Natural killer cell (primary cell): ENCODE measurements at regions not wholly inside any gene's neighbourhood (a gene's known extent, or its start where the extent isn't known, plus 50 kb on each side); places are given as distances from the start of the nearest gene placed in this dataset.

Source experiments
- ATAC-seq, 3 donors: fragments of 150-1000 bp in 2 of 3; fragments of 200-7000 bp in 1 of 3; cut with Tn5 transposase; 1 replicate in 1 of 3; 2 replicates in 2 of 3; pipeline ENCODE4 v1.10.0; 2021; ENCODE audit warnings: mild to moderate bottlenecking in 2 of 3, moderate library complexity in 2 of 3
- DNase-seq, 2 donors: peaks; one replicate each; pipeline versions ENCODE4 v3.0.0 to v3.0.0-alpha.2; 2013 to 2021; ENCODE audit warnings: mixed read lengths in 1 of 2
- H3K27ac ChIP-seq: one replicate; pipeline ENCODE4 v1.5.1; 2013; ENCODE audit warnings: mild to moderate bottlenecking, low read length
- H3K27me3 ChIP-seq: one replicate; pipeline ENCODE4 v1.6.1; 2013; ENCODE audit warnings: low read length; ENCODE audit not compliant: control insufficient read depth, insufficient read depth
- H3K36me3 ChIP-seq: one replicate; pipeline ENCODE4 v1.6.1; 2013; ENCODE audit warnings: low read length; ENCODE audit not compliant: control insufficient read depth, insufficient read depth
- H3K4me1 ChIP-seq: one replicate; pipeline ENCODE4 v1.6.1; 2013; ENCODE audit warnings: low read length; ENCODE audit not compliant: control insufficient read depth, insufficient read depth
- H3K4me3 ChIP-seq: one replicate; pipeline ENCODE4 v1.5.1; 2013; ENCODE audit warnings: low read length
- H3K9me3 ChIP-seq: one replicate; pipeline ENCODE4 v1.6.1; 2013; ENCODE audit warnings: low read length; ENCODE audit not compliant: control insufficient read depth, insufficient read depth
- H3K27ac Mint-ChIP-seq, 2 donors: one replicate each; pipeline ENCODE4 v1.8.0; 2022; ENCODE audit warnings: mild to moderate bottlenecking in 2 of 2, mixed read lengths in 2 of 2, moderate library complexity in 1 of 2
- H3K27me3 Mint-ChIP-seq, 2 donors: one replicate each; pipeline ENCODE4 v1.8.0; 2022; ENCODE audit warnings: low read depth in 2 of 2, mixed read lengths in 2 of 2
- H3K36me3 Mint-ChIP-seq: one replicate; pipeline ENCODE4 v1.8.0; 2022; ENCODE audit warnings: mixed read lengths
- H3K4me1 Mint-ChIP-seq, 2 donors: one replicate each; pipeline ENCODE4 v1.8.0; 2022; ENCODE audit warnings: mixed read lengths in 2 of 2
- H3K4me3 Mint-ChIP-seq: one replicate; pipeline ENCODE4 v1.8.0; 2022; ENCODE audit warnings: mild to moderate bottlenecking, moderate library complexity, mixed read lengths
- H3K9me3 Mint-ChIP-seq, 2 donors: one replicate each; pipeline ENCODE4 v1.8.0; 2022; ENCODE audit warnings: mixed read lengths in 2 of 2
- WGBS: methylation state at CpG from one replicate; pipeline ENCODE4 v1.1.7; 2013; ENCODE audit warnings: missing lambda C conversion rate; ENCODE audit not compliant: insufficient coverage; 5-methylcytosine and 5-hydroxymethylcytosine counted together
- intact Hi-C: fragments of 100-400 bp; cut with micrococcal nuclease; formaldehyde crosslinking; loops from one replicate; pipeline ENCODE4 v1.14.2; 2022
- TF ChIP-seq, protein P1 (sequence below): fragments of 200-600 bp; IDR thresholded peaks from one replicate; pipeline ENCODE4 v1.8.0; 2022; ENCODE audit warnings: antibody characterized with exemption

- ATAC-seq (no peak), DNase-seq (no peak)
- TF ChIP-seq, protein P1, sequence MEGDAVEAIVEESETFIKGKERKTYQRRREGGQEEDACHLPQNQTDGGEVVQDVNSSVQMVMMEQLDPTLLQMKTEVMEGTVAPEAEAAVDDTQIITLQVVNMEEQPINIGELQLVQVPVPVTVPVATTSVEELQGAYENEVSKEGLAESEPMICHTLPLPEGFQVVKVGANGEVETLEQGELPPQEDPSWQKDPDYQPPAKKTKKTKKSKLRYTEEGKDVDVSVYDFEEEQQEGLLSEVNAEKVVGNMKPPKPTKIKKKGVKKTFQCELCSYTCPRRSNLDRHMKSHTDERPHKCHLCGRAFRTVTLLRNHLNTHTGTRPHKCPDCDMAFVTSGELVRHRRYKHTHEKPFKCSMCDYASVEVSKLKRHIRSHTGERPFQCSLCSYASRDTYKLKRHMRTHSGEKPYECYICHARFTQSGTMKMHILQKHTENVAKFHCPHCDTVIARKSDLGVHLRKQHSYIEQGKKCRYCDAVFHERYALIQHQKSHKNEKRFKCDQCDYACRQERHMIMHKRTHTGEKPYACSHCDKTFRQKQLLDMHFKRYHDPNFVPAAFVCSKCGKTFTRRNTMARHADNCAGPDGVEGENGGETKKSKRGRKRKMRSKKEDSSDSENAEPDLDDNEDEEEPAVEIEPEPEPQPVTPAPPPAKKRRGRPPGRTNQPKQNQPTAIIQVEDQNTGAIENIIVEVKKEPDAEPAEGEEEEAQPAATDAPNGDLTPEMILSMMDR = no peak
- Mint-ChIP-seq H3K36me3 (peaks cover 7% of the 10 kb centered on the region), H3K4me3 (no peak overlapping the region), H3K27ac (no peak overlapping the region), H3K27me3 (no peaks in the 10 kb centered on the region), H3K9me3 (peaks cover 3% of the 10 kb centered on the region in 2 donors), H3K4me1 (no peaks in the 10 kb centered on the region)
- Histone ChIP-seq H3K4me3 (no peak overlapping the region), H3K4me1 (no peaks in the 10 kb centered on the region), H3K36me3 (no peaks in the 10 kb centered on the region), H3K9me3 (peaks cover 7% of the 10 kb centered on the region), H3K27me3 (no peaks in the 10 kb centered on the region), H3K27ac (no peak overlapping the region)
- intact Hi-C loops = no loop called here
- no CpG with 5 or more reads among the region's 2 CpGs for WGBS
Measured at GRCh38 chr13:62444805-62445204, 1029.2 kb upstream of the PCDH20 start.

DNA sequence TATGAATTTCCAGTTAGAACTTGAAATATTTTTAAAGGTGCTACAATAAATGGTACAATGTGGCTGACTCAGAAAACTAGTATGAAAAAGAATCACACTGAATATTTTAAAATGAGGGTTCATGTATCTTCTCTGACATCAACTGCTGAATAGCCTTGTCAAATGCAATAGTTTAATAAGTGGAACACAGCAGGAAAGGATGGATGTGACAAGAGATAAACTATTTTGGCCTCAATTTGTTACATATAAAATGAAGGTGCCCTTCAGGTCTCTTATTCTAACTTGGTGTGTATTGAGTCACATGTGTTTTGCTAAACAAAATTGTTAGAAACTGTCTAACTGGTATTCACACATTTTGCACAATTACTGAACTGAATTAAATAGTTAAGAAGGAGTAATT, 1018.4 kb upstream of the PCDH20 start:
- intact Hi-C loops = no loop called here
- ATAC-seq = no peak
- TF ChIP-seq, protein P1 = no peak
- H3K4me3 ChIP-seq = no peak overlapping the region
- no peaks in the 10 kb centered on the region for H3K27me3 ChIP-seq
- no peak overlapping the region for H3K27ac Mint-ChIP-seq
- H3K4me1 Mint-ChIP-seq = no peaks in the 10 kb centered on the region
- H3K4me3 Mint-ChIP-seq = no peak overlapping the region
- H3K9me3 ChIP-seq = no peaks in the 10 kb centered on the region
- no peak for DNase-seq
- no peaks in the 10 kb centered on the region for H3K36me3 ChIP-seq
- no peaks in the 10 kb centered on the region for H3K27me3 Mint-ChIP-seq
- peaks cover 10% of the 10 kb centered on the region in 2 donors for H3K9me3 Mint-ChIP-seq
- H3K4me1 ChIP-seq = no peaks in the 10 kb centered on the region
- H3K27ac ChIP-seq = no peak overlapping the region
- no peaks in the 10 kb centered on the region for H3K36me3 Mint-ChIP-seq

- H3K4me3 Mint-ChIP-seq = no peak overlapping the region
Measured at GRCh38 chr13:62433660-62434059, 1018.0 kb upstream of the PCDH20 start.

GRCh38 chr13:62432906-62433305, 1017.3 kb upstream of the PCDH20 start:
- Histone ChIP-seq H3K27ac (no peak overlapping the region), H3K4me1 (no peaks in the 10 kb centered on the region), H3K4me3 (no peak overlapping the region), H3K9me3 (no peaks in the 10 kb centered on the region), H3K27me3 (no peaks in the 10 kb centered on the region), H3K36me3 (no peaks in the 10 kb centered on the region)
- no peak for ATAC-seq
- TF ChIP-seq, protein P1 = no peak
- H3K27me3 Mint-ChIP-seq = no peaks in the 10 kb centered on the region
- H3K9me3 Mint-ChIP-seq = peaks cover 7 to 8% of the 10 kb centered on the region in 2 donors
- no peaks in the 10 kb centered on the region for H3K4me1 Mint-ChIP-seq
- H3K36me3 Mint-ChIP-seq = no peaks in the 10 kb centered on the region
- DNase-seq = no peak
- intact Hi-C loops = no loop called here
- H3K27ac Mint-ChIP-seq = no peak overlapping the region
- H3K4me3 Mint-ChIP-seq = no peak overlapping the region

More at GRCh38 chr13:62433660-62434059, 1018.0 kb upstream of the PCDH20 start:
- DNase-seq (no peak), ATAC-seq (no peak)
- H3K4me3 ChIP-seq = no peak overlapping the region
- no peak overlapping the region for H3K27ac ChIP-seq
- H3K36me3 ChIP-seq = no peaks in the 10 kb centered on the region
- Mint-ChIP-seq H3K36me3 (no peaks in the 10 kb centered on the region), H3K27ac (no peak overlapping the region), H3K9me3 (peaks cover 7 to 8% of the 10 kb centered on the region in 2 donors), H3K27me3 (no peaks in the 10 kb centered on the region), H3K4me1 (no peaks in the 10 kb centered on the region)
- intact Hi-C loops = no loop called here
- H3K27me3 ChIP-seq = no peaks in the 10 kb centered on the region
- TF ChIP-seq, protein P1 = no peak
- no peaks in the 10 kb centered on the region for H3K4me1 ChIP-seq
- H3K9me3 ChIP-seq = no peaks in the 10 kb centered on the region
